ENCODE measurements at regions not wholly inside any gene's neighbourhood (a gene's known extent, or its start where the extent isn't known, plus 50 kb on each side); places are given as distances from the start of the nearest gene placed in this dataset.

DNA sequence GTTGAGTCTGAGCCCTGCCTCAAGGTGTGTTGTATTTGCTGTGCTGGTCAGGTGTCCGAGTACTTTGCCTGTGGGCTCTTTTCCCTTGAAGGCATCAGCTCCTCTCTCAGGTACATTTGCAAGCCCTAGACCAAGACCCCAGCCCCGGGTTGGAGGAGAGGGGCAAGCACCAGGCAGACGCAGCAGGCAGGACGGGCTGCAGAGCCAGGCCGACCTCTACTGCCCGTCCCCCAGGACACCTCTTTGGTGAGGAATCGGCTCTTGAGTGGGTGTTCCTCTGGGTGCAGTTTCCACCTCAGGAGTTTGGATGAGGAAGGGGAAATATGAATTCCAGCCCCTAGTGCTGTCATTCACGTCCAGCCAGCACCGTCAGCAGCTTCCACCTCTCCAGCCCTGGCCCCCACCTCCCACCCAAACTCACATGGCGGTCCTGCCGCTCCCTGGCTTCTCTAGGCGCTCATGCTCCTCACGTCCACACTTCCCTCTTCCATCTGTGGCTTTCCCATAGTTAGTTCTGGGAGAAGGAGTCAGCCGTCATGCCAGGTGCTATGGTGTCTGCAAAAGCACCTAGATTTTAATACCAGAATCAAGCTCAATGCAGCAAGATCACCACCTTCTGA lies 183.9 kb downstream of the DLL1 start:
- DNase-seq (ENCODE audit: extremely low spot score, insufficient read length, low read depth) (no peak), FAIRE-seq (no peak)

- DNase-seq (ENCODE audit: extremely low spot score, insufficient read length, low read depth) (no peak), FAIRE-seq (no peak)
These were observed 188.0 kb downstream of the DLL1 start for GRCh38 chr6:170102582-170103481.

GRCh38 chr6:170102038-170102437 lies 188.8 kb downstream of the DLL1 start:
- DNase-seq (ENCODE audit: extremely low spot score, insufficient read length, low read depth) (no peak), FAIRE-seq (no peak)

GRCh38 chr6:170101281-170102035 lies 189.4 kb downstream of the DLL1 start:
- DNase-seq (ENCODE audit: extremely low spot score, insufficient read length, low read depth) = no peak
- no peak for FAIRE-seq

DNA sequence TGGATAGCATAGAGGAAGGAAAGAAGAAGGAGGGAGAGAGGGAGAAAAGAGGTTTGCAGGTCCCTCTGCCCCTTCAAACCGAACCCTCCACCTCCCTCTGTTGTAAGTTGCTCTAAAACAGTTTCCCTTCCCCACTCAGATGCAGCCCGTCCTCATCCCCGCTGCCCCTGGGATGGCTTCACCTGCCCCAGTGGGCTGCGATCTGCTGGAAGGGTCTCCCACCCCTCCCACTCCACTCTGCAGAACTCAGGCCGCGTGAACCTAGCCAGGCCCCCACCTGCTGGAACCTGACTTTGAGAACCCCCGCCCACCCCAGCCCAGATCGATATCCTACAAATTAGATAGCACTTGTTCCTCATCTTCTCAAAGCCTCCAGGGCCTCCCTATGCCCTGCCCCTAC lies 190.8 kb downstream of the DLL1 start:
- FAIRE-seq = no peak

DNA sequence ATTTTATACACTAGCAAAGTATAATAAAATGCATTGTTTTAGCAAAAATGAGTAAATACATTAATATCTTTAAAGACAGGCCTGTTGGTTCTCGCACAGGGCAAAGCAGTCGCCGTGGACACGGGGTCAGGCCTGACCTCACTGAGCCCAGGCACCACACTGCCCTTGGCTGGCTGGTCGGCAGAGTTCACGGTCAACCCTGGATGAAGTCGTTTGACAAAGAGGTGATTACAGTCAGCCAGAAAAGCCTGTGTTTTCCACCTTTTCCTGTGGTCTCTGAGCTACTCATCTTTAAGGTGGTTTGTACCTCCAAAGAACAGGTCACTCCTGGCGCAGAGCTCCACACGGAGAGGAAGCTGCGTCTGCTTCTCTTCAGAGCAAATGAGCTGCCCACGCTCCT lies 191.5 kb downstream of the DLL1 start:
- DNase-seq (ENCODE audit: extremely low spot score, insufficient read length, low read depth) (no peak), FAIRE-seq (no peak)

More for the DNA sequence above, 190.8 kb downstream of the DLL1 start:
- no peak for DNase-seq (ENCODE audit: extremely low spot score, insufficient read length, low read depth)

- no peak for DNase-seq (ENCODE audit: extremely low spot score, insufficient read length, low read depth)
- no peak for FAIRE-seq
These were observed 192.3 kb downstream of the DLL1 start for GRCh38 chr6:170098428-170099170.

GRCh38 chr6:170097505-170098427 lies 193.1 kb downstream of the DLL1 start:
- FAIRE-seq = no peak
- no peak for DNase-seq (ENCODE audit: extremely low spot score, insufficient read length, low read depth)

DNA sequence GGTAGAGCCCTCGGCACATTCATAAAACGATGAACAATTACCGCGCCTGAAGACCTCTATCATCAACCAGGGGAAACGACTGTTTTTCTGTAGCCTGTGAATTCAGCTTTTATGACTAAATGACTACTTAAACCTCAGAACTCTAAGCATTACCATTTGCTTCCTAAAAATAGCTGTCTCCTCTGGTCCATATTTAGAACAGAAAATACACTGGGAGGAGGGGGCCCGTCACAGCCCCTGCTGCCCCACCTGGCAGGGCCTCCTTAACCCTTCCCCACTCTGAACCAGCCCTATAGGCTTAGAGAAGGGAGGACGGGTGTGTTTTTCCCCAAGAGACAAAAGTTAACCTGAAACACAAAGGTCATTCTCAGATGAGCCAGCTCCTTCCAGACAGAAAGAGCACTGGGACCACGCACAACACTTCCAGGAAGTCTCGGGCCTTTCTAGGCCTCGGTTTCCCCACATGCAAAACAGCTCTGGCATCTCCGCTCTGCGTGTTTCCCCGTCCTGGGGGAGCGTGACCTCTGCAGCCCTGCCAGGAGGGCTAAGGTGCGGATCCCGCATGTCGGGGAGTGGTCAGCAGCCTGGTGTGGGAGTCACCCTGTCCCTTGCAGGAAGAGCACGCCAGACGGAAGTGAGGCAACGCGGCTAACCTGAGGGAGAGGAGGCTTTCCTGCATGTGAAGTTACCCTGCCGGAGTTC lies 193.9 kb downstream of the DLL1 start:
- DNase-seq (ENCODE audit: extremely low spot score, insufficient read length, low read depth) = no peak
- FAIRE-seq = no peak

- FAIRE-seq (no peak), DNase-seq (ENCODE audit: extremely low spot score, insufficient read length, low read depth) (no peak)
These were observed 194.6 kb downstream of the DLL1 start for GRCh38 chr6:170096191-170096802.

GRCh38 chr6:170095273-170095981 lies 195.5 kb downstream of the DLL1 start:
- DNase-seq (ENCODE audit: extremely low spot score, insufficient read length, low read depth) = no peak

DNA sequence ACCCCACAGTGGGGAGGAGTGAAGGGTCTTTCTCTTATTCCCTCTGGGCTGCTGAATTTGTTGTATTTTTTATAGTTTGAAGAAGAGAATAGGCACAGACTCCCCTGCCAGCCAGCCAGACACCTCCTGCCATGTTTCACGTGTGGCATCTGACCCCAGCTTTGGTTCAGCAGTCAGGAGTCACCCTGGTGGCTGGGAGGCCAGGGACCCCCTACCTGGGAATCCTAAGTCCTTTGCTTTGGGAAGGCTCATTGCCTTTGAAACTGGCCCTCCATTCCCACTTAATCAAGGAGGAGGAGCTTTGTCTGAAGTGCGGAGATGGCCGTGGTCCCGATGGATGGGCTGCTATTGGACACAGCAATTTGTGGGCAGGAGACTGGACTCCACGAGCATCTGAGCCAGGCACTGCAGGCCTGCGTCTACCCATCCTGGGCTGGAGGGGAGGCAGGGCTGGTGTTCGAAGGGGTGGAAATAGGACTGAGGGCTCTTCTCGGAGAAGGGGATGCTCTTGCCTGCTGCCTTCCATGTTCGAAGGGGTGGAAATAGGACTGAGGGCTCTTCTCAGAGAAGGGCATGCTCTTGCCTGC lies 196.1 kb downstream of the DLL1 start:
- FAIRE-seq (no peak), DNase-seq (ENCODE audit: extremely low spot score, insufficient read length, low read depth) (no peak)

More at GRCh38 chr6:170095273-170095981, 195.5 kb downstream of the DLL1 start:
- no peak for FAIRE-seq

GRCh38 chr6:170093658-170094596 lies 197.0 kb downstream of the DLL1 start:
- FAIRE-seq = no peak
- DNase-seq (ENCODE audit: extremely low spot score, insufficient read length, low read depth) = no peak

- DNase-seq (ENCODE audit: extremely low spot score, insufficient read length, low read depth) = no peak
These were observed 197.6 kb downstream of the DLL1 start for GRCh38 chr6:170093276-170093657.

GRCh38 chr6:170092826-170093225 lies 198.1 kb downstream of the DLL1 start:
- no peak for FAIRE-seq
- no peak for DNase-seq (ENCODE audit: extremely low spot score, insufficient read length, low read depth)

More at GRCh38 chr6:170093276-170093657, 197.6 kb downstream of the DLL1 start:
- no peak for FAIRE-seq
